ENCODE measurements at regions not wholly inside any gene's neighbourhood (a gene's known extent, or its start where the extent isn't known, plus 50 kb on each side); places are given as distances from the start of the nearest gene placed in this dataset.

DNA sequence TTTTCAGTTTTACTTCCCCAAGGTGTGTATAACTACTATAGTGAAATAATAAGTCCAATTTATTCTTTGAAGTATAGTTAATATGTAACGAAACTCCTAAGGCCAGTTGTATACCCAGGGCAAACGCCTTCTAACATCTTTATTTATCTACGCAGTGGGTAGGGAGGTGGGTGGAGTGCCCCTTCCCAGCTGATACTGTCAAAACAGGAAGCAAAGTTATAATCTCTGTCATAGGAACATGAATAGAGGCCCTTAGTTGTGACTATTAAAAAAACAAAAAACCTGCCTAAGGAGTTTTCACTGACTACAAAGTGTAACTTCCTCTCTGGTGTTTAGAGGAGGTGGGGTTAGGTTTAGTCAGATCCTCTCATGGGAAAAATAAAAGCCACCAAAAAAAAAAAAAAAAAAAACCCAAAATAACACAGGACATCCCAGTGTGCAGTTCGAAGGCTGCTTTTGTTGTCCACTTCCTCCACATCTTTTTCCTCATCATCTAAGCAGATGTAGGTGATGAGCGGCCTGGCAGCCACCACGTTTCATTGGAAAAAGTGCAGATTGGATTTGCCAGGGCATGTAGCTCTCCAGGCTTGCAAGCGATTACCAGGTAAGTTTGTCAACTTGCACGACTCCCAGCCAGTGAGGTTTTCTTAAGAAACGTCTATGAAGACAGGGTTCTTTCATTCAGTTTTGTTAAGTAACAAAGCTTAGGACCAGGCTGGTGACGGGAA, 58.7 kb downstream of the UTRN start (continued):
- TF ChIP-seq ZNF619 (CRISPR knock-in tag; IDR thresholded peaks at IDR 0.05) (peak; percentile 37; the same call in 1 of the 2 replicates), ZNF713 (CRISPR knock-in tag; IDR thresholded peaks at IDR 0.05) (no peak), ZNF296 (CRISPR knock-in tag; conservative IDR thresholded peaks at IDR 0.05) (no peak), TARDBP (CRISPR knock-in tag; IDR thresholded peaks at IDR 0.05) (peak; percentile 83), ZNF451 (CRISPR knock-in tag; IDR thresholded peaks at IDR 0.05) (no peak), NFRKB (IDR thresholded peaks at IDR 0.05) (no peak), TCF7L2 (IDR thresholded peaks at IDR 0.05; ENCODE audit: low read depth, low read length) (peak; percentile 80), ZNF775 (CRISPR knock-in tag; IDR thresholded peaks at IDR 0.05; ENCODE audit: borderline replicate concordance) (peak; percentile 46; the same call in 1 of the 2 replicates), SOX13 (IDR thresholded peaks at IDR 0.05) (peak; percentile 87), SOX13 (CRISPR knock-in tag; conservative IDR thresholded peaks at IDR 0.05 in 1 of 2, IDR thresholded peaks at IDR 0.05 in 1 of 2) (peak in 1 of 2 experiments; percentile 94; a peak in 2 of 4 replicates), TBX3 (IDR thresholded peaks at IDR 0.05; ENCODE audit: borderline replicate concordance) (peak; percentile 59; the same call in 1 of the 2 replicates), SOX5 (CRISPR knock-in tag; IDR thresholded peaks at IDR 0.05; ENCODE audit: borderline replicate concordance) (peak; percentile 92), PPARG (CRISPR knock-in tag; conservative IDR thresholded peaks at IDR 0.05) (peak; percentile 55), MTF1 (CRISPR knock-in tag; IDR thresholded peaks at IDR 0.05) (no peak), ISL2 (CRISPR knock-in tag; IDR thresholded peaks at IDR 0.05) (peak; percentile 96), ZFP90 (CRISPR knock-in tag; IDR thresholded peaks at IDR 0.05; ENCODE audit: borderline replicate concordance) (peak; percentile 85; the same call in 1 of the 2 replicates), RFXAP (CRISPR knock-in tag; IDR thresholded peaks at IDR 0.05; ENCODE audit: borderline replicate concordance) (no peak)
- TF ChIP-seq, protein P1, sequence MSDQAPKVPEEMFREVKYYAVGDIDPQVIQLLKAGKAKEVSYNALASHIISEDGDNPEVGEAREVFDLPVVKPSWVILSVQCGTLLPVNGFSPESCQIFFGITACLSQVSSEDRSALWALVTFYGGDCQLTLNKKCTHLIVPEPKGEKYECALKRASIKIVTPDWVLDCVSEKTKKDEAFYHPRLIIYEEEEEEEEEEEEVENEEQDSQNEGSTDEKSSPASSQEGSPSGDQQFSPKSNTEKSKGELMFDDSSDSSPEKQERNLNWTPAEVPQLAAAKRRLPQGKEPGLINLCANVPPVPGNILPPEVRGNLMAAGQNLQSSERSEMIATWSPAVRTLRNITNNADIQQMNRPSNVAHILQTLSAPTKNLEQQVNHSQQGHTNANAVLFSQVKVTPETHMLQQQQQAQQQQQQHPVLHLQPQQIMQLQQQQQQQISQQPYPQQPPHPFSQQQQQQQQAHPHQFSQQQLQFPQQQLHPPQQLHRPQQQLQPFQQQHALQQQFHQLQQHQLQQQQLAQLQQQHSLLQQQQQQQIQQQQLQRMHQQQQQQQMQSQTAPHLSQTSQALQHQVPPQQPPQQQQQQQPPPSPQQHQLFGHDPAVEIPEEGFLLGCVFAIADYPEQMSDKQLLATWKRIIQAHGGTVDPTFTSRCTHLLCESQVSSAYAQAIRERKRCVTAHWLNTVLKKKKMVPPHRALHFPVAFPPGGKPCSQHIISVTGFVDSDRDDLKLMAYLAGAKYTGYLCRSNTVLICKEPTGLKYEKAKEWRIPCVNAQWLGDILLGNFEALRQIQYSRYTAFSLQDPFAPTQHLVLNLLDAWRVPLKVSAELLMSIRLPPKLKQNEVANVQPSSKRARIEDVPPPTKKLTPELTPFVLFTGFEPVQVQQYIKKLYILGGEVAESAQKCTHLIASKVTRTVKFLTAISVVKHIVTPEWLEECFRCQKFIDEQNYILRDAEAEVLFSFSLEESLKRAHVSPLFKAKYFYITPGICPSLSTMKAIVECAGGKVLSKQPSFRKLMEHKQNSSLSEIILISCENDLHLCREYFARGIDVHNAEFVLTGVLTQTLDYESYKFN (CRISPR knock-in tag; conservative IDR thresholded peaks at IDR 0.05): peak; percentile 97
- TF ChIP-seq, protein P2, sequence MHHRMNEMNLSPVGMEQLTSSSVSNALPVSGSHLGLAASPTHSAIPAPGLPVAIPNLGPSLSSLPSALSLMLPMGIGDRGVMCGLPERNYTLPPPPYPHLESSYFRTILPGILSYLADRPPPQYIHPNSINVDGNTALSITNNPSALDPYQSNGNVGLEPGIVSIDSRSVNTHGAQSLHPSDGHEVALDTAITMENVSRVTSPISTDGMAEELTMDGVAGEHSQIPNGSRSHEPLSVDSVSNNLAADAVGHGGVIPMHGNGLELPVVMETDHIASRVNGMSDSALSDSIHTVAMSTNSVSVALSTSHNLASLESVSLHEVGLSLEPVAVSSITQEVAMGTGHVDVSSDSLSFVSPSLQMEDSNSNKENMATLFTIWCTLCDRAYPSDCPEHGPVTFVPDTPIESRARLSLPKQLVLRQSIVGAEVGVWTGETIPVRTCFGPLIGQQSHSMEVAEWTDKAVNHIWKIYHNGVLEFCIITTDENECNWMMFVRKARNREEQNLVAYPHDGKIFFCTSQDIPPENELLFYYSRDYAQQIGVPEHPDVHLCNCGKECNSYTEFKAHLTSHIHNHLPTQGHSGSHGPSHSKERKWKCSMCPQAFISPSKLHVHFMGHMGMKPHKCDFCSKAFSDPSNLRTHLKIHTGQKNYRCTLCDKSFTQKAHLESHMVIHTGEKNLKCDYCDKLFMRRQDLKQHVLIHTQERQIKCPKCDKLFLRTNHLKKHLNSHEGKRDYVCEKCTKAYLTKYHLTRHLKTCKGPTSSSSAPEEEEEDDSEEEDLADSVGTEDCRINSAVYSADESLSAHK (CRISPR knock-in tag; IDR thresholded peaks at IDR 0.05; ENCODE audit: borderline replicate concordance): no peak
- TF ChIP-seq, protein P3, sequence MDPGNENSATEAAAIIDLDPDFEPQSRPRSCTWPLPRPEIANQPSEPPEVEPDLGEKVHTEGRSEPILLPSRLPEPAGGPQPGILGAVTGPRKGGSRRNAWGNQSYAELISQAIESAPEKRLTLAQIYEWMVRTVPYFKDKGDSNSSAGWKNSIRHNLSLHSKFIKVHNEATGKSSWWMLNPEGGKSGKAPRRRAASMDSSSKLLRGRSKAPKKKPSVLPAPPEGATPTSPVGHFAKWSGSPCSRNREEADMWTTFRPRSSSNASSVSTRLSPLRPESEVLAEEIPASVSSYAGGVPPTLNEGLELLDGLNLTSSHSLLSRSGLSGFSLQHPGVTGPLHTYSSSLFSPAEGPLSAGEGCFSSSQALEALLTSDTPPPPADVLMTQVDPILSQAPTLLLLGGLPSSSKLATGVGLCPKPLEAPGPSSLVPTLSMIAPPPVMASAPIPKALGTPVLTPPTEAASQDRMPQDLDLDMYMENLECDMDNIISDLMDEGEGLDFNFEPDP (CRISPR knock-in tag; conservative IDR thresholded peaks at IDR 0.05): 0 out of 2 replicates have a peak, but pooled peaks have one; percentile 40
- TF ChIP-seq, protein P4, sequence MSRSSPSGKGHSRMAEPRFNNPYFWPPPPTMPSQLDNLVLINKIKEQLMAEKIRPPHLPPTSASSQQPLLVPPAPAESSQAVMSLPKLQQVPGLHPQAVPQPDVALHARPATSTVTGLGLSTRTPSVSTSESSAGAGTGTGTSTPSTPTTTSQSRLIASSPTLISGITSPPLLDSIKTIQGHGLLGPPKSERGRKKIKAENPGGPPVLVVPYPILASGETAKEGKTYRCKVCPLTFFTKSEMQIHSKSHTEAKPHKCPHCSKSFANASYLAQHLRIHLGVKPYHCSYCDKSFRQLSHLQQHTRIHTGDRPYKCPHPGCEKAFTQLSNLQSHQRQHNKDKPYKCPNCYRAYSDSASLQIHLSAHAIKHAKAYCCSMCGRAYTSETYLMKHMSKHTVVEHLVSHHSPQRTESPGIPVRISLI (CRISPR knock-in tag; IDR thresholded peaks at IDR 0.05; ENCODE audit: borderline replicate concordance): peak; percentile 87

All from HepG2 (cell line).